K562 (cell line): ENCODE measurements at regions not wholly inside any gene's neighbourhood (a gene's known extent, or its start where the extent isn't known, plus 50 kb on each side); places are given as distances from the start of the nearest gene placed in this dataset.

Experiments
- ATAC-seq: fragments of 200-7000 bp; cut with Tn5 transposase; 3 replicates; pipeline ENCODE4 v1.9.1; 2020; ENCODE audit warnings: moderate library complexity
- BruUV-seq: library from RNA; stranded (reverse); fragments of 400-500 nt; replicated peaks from 2 replicates; lab custom pipeline; 2021; lab: Mats Ljungman, UMichigan
- CTCF ChIA-PET: fragments of 300-600 bp; formaldehyde crosslinking; extraction: SDS; loops from one replicate; lab custom pipeline; 2021; ENCODE audit warnings: low intra/inter-chr PET ratio; lab: Yijun Ruan, JAX
- POLR2A ChIA-PET: fragments of 300-600, 350-650 bp; sonication (Branson Sonifier 250); formaldehyde crosslinking; extraction: SDS; loops from one replicate; lab custom pipeline; 2021; ENCODE audit warnings: antibody characterized with exemption, inconsistent platforms; lab: Yijun Ruan, JAX
- DNase-seq, 4 experiments: peaks; one replicate each; pipeline versions ENCODE4 v3.0.0 to v3.0.0-alpha.2; 2011 to 2018; ENCODE audit warnings: low spot score in 3 of 4, mixed read lengths in 3 of 4; ENCODE audit errors: extremely low read depth in 1 of 4
- FAIRE-seq: peaks from 2 replicates; lab custom pipeline; 2011; peaks lifted over from hg19 to GRCh38; lab: Jason Lieb, UNC
- H2AFZ ChIP-seq: 2 replicates; pipeline ENCODE4 v1.6.0; 2011; ENCODE audit warnings: low read depth, low read length, control low read depth, inconsistent platforms
- H3K27ac ChIP-seq: fragments of 200-600 bp; 3 replicates; pipeline ENCODE4 v1.8.0; 2011; ENCODE audit warnings: low read depth, mild to moderate bottlenecking, control low read depth, inconsistent platforms, low read length, moderate library complexity, mixed read lengths; ENCODE audit errors: extremely low read depth
- H3K27me3 ChIP-seq, 2 experiments: fragments of 300-600 bp in 1 of 2; 2 replicates in 1 of 2; 3 replicates in 1 of 2; pipeline versions ENCODE4 v1.6.0 to v1.8.0; 2011; ENCODE audit warnings: inconsistent platforms in 2 of 2, low read length in 2 of 2, mild to moderate bottlenecking in 1 of 2, mixed read lengths in 1 of 2, moderate library complexity in 1 of 2; ENCODE audit not compliant: control insufficient read depth in 2 of 2, insufficient read depth in 2 of 2
- H3K36me3 ChIP-seq: fragments of 300-600 bp; 3 replicates; pipeline ENCODE4 v1.8.0; 2011; ENCODE audit warnings: mild to moderate bottlenecking, low read length, inconsistent platforms; ENCODE audit not compliant: control insufficient read depth, insufficient read depth
- H3K4me1 ChIP-seq, 2 experiments: fragments of 200-600 bp in 1 of 2; replicated peaks in 1 of 2; 2 replicates in 1 of 2; 3 replicates in 1 of 2; pipeline versions ENCODE4 v1.5.1 to v1.8.0; 2011; ENCODE audit warnings: inconsistent platforms in 2 of 2, low read length in 2 of 2, mild to moderate bottlenecking in 1 of 2, mixed read lengths in 1 of 2, moderate library complexity in 1 of 2; ENCODE audit not compliant: control insufficient read depth in 2 of 2, insufficient read depth in 2 of 2
- H3K4me2 ChIP-seq: 2 replicates; pipeline ENCODE4 v1.6.1; 2011; ENCODE audit warnings: low read length, control low read depth, inconsistent platforms, mixed read lengths; ENCODE audit not compliant: insufficient read depth
- H3K4me3 ChIP-seq: fragments of 200-600 bp; sonication (generic), shearing (Covaris generic); 2 replicates; pipeline ENCODE4 v1.5.1; 2016; ENCODE audit warnings: control low read depth, inconsistent platforms
- H3K79me2 ChIP-seq: fragments of 200-600 bp; 3 replicates; pipeline ENCODE4 v1.8.0; 2011; ENCODE audit warnings: low read length, inconsistent platforms; ENCODE audit not compliant: control insufficient read depth, insufficient read depth
- H3K9ac ChIP-seq, 2 experiments: 2 replicates each; pipeline versions ENCODE4 v1.6.0 to v1.6.1; 2011; ENCODE audit warnings: low read depth in 2 of 2, low read length in 2 of 2, control low read depth in 1 of 2, inconsistent platforms in 1 of 2, mild to moderate bottlenecking in 1 of 2, mixed read lengths in 1 of 2; ENCODE audit not compliant: insufficient read depth in 1 of 2
- H3K9me1 ChIP-seq: one replicate; pipeline ENCODE4 v1.6.0; 2011; ENCODE audit warnings: inconsistent platforms, mild to moderate bottlenecking, low read length, moderate library complexity; ENCODE audit not compliant: control insufficient read depth, insufficient read depth
- H3K9me3 ChIP-seq: replicated peaks from 2 replicates; pipeline ENCODE4 v1.5.1; 2011; ENCODE audit warnings: low read depth, low read length, inconsistent platforms; ENCODE audit not compliant: control insufficient read depth, insufficient read depth
- H4K20me1 ChIP-seq: replicated peaks from 2 replicates; pipeline ENCODE4 v1.6.1; 2011; ENCODE audit warnings: low read length, inconsistent platforms, mixed read lengths; ENCODE audit not compliant: control insufficient read depth, insufficient read depth
- HCFC1 ChIP-seq: IDR thresholded peaks from 2 replicates; pipeline ENCODE4 v1.6.1; 2012; ENCODE audit warnings: low read depth, low read length, improper control_type of control experiment
- HOXB6 ChIP-seq: fragments of 250-450 bp; sonication (Bioruptor Pico); IDR thresholded peaks from 2 replicates; pipeline ENCODE4 v1.5.1; 2022; ENCODE audit warnings: mild to moderate bottlenecking, borderline replicate concordance
- PCBP2 ChIP-seq: fragments of 200-400 bp; formaldehyde crosslinking; IDR thresholded peaks from 2 replicates; pipeline ENCODE4 v1.6.1; 2018; ENCODE audit warnings: low read length, low read depth, mild to moderate bottlenecking, moderate library complexity; ENCODE audit not compliant: poor library complexity, severe bottlenecking
- PHF8 ChIP-seq: fragments of 200-600 bp; sonication (generic); IDR thresholded peaks from 2 replicates; pipeline ENCODE4 v1.6.1; 2012; ENCODE audit warnings: mixed run types, mild to moderate bottlenecking, inconsistent platforms, low read length, moderate library complexity, borderline replicate concordance
- RBM17 ChIP-seq: fragments of 200-400 bp; formaldehyde crosslinking; IDR thresholded peaks from 2 replicates; pipeline ENCODE4 v1.6.1; 2017; ENCODE audit warnings: low read depth, mild to moderate bottlenecking, low read length, borderline replicate concordance
- ZKSCAN3 ChIP-seq: fragments of 250-450 bp; sonication (Bioruptor Pico); IDR thresholded peaks from 2 replicates; pipeline ENCODE4 v1.4.0; 2020
- ZNF316 ChIP-seq: fragments of 450-650 bp; IDR thresholded peaks from 2 replicates; pipeline ENCODE4 v1.6.1; 2016
- WGBS: fragments of 100-300 bp; shearing (Covaris generic); methylation state at CpG from one replicate; pipeline ENCODE4 v1.1.6; 2016; ENCODE audit warnings: low coverage, mixed read lengths; ENCODE audit not compliant: insufficient coverage; ENCODE audit errors: missing lambda C conversion rate; 5-methylcytosine and 5-hydroxymethylcytosine counted together
- in situ Hi-C: fragments of 300-500 bp; cut with MboI; formaldehyde crosslinking; loops from 4 replicates; pipeline ENCODE4 v1.15.0; 2018; ENCODE audit warnings: inconsistent platforms, mixed read lengths
- intact Hi-C: fragments of 100-400 bp; cut with micrococcal nuclease; formaldehyde crosslinking; loops from 2 replicates; pipeline ENCODE4 v1.14.2; 2022
- TF ChIP-seq, protein P1 (sequence below): sonication (generic); IDR thresholded peaks from 2 replicates; pipeline ENCODE4 v1.6.1; 2016
- TF ChIP-seq, protein P2 (sequence below): fragments of 450-650 bp; IDR thresholded peaks from 2 replicates; pipeline ENCODE4 v1.6.1; 2017; ENCODE audit warnings: antibody characterized with exemption, mild to moderate bottlenecking

DNA sequence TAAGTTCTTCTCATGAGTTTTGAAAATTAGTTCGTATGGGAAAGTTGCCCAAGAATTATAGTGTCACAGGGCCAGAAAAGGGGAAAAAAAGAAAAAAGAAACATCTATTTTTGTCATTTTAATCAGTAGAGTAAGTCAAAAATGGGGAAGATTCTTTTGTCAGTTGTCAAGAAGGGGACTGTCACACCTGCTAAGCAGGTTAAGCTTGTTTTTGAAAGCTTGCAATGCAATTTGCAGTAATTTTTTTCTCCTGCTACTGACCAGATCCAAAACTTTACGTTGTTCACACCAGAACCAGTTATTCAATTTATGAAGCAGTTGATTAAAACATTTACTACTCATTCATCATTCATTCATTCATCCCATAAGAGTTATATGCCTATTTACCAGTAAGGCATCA lies 171.4 kb downstream of the SOX4 start:
- H3K4me1 ChIP-seq = peaks cover 0 to 4% of the 10 kb centered on the region in 2 experiments; a peak in 2 of 5 replicates
- no peak overlapping the region for H3K9ac ChIP-seq
- DNase-seq = no peak
- no peaks in the 10 kb centered on the region for H3K9me3 ChIP-seq
- in situ Hi-C loops (no loop called here), intact Hi-C loops (no loop called here)
- no peaks in the 10 kb centered on the region for H3K79me2 ChIP-seq
- H3K4me2 ChIP-seq = no peak overlapping the region
- H3K36me3 ChIP-seq = no peaks in the 10 kb centered on the region
- TF ChIP-seq ZKSCAN3 = no peak
- TF ChIP-seq PHF8 = no peak
- BruUV-seq = no TSS peak
- no peak overlapping the region for H3K27ac ChIP-seq
- no peaks in the 10 kb centered on the region for H3K9me1 ChIP-seq
- no peak for FAIRE-seq
- ChIA-PET CTCF (no interaction called here), POLR2A (interaction anchor here (0.7 kb wide), 1 partner anchor 642 kb away, joined by 3 read pairs; no protein-coding TSS in a partner anchor)
- peaks cover 3 to 22% of the 10 kb centered on the region in 2 experiments; a peak in 3 of 5 replicates for H3K27me3 ChIP-seq
- WGBS = 0% methylated on average over 2 of the region's 2 CpGs
- no peak for ATAC-seq
- H2AFZ ChIP-seq = no peak overlapping the region
- H3K4me3 ChIP-seq = no peak overlapping the region
- no peaks in the 10 kb centered on the region for H4K20me1 ChIP-seq

DNA sequence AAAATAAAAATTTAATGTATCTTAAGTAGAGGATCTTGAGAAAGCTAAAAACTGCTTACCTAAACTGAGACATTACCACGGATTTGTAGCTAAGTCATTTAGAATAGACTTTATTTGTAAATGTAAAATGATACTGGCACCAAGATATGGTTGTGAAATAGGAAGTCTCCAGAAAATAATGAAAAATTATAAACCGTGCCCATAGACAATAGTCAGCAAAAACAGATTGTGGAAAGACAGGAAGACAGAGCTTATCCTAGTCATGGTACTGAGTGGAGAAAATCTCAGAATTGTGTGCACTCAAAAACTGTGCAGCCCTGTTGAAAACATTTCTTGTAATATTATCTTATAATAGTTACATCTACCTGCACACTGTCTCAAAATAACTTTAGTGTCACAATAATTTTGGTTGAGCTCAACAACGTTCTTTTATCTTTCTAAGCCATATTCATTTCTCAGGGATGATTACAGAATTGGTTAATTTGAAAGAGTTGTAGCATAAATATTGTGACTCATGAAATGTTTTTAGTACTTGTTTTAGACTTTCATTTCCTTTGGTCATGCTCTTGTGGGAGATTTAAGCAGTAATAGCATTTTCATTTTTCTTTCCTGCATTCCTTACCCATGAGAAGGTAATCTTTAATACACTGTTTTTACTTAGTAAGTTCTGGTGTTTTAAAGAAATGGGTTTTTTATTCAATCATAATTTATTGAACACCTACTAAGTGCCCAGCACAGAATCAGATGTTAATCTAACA lies 174.5 kb downstream of the SOX4 start:
- 0% methylated on average over 3 of the region's 3 CpGs for WGBS
- no peak overlapping the region for H2AFZ ChIP-seq
- H3K36me3 ChIP-seq = no peaks in the 10 kb centered on the region
- in situ Hi-C loops (no loop called here), intact Hi-C loops (no loop called here)
- peaks cover 3 to 4% of the 10 kb centered on the region in 2 experiments; a peak in 2 of 5 replicates for H3K27me3 ChIP-seq
- no peaks in the 10 kb centered on the region for H3K4me1 ChIP-seq
- H3K4me2 ChIP-seq = no peak overlapping the region
- H3K9me1 ChIP-seq = no peaks in the 10 kb centered on the region
- H4K20me1 ChIP-seq = no peaks in the 10 kb centered on the region
- no peaks in the 10 kb centered on the region for H3K9me3 ChIP-seq
- H3K4me3 ChIP-seq = no peak overlapping the region
- H3K79me2 ChIP-seq = no peaks in the 10 kb centered on the region
- FAIRE-seq = no peak
- ATAC-seq = no peak
- no peak overlapping the region for H3K9ac ChIP-seq
- no peak overlapping the region for H3K27ac ChIP-seq
- DNase-seq = no peak
- TF ChIP-seq HCFC1 = no peak
- TF ChIP-seq, protein P1, sequence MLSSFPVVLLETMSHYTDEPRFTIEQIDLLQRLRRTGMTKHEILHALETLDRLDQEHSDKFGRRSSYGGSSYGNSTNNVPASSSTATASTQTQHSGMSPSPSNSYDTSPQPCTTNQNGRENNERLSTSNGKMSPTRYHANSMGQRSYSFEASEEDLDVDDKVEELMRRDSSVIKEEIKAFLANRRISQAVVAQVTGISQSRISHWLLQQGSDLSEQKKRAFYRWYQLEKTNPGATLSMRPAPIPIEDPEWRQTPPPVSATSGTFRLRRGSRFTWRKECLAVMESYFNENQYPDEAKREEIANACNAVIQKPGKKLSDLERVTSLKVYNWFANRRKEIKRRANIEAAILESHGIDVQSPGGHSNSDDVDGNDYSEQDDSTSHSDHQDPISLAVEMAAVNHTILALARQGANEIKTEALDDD = no peak
- TF ChIP-seq ZNF316 = peak; percentile 37; the same call in 1 of the 2 replicates
- TF ChIP-seq RBM17 = no peak
- TF ChIP-seq PCBP2 = no peak
- no peak for TF ChIP-seq HOXB6 (CRISPR knock-in tag)
- TF ChIP-seq, protein P2, sequence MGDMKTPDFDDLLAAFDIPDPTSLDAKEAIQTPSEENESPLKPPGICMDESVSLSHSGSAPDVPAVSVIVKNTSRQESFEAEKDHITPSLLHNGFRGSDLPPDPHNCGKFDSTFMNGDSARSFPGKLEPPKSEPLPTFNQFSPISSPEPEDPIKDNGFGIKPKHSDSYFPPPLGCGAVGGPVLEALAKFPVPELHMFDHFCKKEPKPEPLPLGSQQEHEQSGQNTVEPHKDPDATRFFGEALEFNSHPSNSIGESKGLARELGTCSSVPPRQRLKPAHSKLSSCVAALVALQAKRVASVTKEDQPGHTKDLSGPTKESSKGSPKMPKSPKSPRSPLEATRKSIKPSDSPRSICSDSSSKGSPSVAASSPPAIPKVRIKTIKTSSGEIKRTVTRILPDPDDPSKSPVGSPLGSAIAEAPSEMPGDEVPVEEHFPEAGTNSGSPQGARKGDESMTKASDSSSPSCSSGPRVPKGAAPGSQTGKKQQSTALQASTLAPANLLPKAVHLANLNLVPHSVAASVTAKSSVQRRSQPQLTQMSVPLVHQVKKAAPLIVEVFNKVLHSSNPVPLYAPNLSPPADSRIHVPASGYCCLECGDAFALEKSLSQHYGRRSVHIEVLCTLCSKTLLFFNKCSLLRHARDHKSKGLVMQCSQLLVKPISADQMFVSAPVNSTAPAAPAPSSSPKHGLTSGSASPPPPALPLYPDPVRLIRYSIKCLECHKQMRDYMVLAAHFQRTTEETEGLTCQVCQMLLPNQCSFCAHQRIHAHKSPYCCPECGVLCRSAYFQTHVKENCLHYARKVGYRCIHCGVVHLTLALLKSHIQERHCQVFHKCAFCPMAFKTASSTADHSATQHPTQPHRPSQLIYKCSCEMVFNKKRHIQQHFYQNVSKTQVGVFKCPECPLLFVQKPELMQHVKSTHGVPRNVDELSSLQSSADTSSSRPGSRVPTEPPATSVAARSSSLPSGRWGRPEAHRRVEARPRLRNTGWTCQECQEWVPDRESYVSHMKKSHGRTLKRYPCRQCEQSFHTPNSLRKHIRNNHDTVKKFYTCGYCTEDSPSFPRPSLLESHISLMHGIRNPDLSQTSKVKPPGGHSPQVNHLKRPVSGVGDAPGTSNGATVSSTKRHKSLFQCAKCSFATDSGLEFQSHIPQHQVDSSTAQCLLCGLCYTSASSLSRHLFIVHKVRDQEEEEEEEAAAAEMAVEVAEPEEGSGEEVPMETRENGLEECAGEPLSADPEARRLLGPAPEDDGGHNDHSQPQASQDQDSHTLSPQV = no peak
- CTCF ChIA-PET = no interaction called here
- POLR2A ChIA-PET = no interaction called here
- BruUV-seq = no TSS peak
